ENCODE measurements at regions not wholly inside any gene's neighbourhood (a gene's known extent, or its start where the extent isn't known, plus 50 kb on each side); places are given as distances from the start of the nearest gene placed in this dataset.
A peak's percentile ranks its signal among the peaks of the same experiment; 100 is the strongest.

DNA sequence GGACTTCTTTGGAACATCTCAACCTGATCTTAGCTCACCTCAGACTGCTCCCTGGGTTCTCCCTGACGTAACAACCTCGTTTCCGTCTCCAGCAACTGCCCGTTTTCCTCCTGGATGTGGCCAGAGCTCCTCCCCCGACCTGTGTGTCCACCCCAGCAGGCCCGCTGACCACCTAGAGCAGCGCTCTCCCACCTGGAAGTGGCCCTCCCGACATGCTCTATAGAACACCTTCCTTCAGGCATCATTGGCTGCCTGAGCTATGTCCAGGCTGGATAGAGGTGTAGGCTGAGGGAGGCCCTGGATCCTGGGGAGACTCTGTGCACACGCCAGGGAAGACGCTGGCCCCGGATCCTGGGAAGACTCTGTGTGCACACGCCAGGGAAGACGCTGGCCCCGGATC is 81.3 kb downstream of the TEX29 start:
- H3K4me3 ChIP-seq: no peak overlapping the region
- H3K27ac ChIP-seq: no peak overlapping the region
- H3K9me3 ChIP-seq: no peaks in the 10 kb centered on the region
- H3K9ac ChIP-seq: no peak overlapping the region
- H3K4me2 ChIP-seq: peak overlapping the region; percentile 27; the same call in 1 of the 2 replicates
- TF ChIP-seq Cebpa-rat (IDR thresholded peaks at IDR 0.05): no peak
- H3K4me1 ChIP-seq: peaks cover 21% of the 10 kb centered on the region
- no peaks in the 10 kb centered on the region for H3K27me3 ChIP-seq
- no peaks in the 10 kb centered on the region for H4K20me1 ChIP-seq
- H3K36me3 ChIP-seq: no peaks in the 10 kb centered on the region

DNA sequence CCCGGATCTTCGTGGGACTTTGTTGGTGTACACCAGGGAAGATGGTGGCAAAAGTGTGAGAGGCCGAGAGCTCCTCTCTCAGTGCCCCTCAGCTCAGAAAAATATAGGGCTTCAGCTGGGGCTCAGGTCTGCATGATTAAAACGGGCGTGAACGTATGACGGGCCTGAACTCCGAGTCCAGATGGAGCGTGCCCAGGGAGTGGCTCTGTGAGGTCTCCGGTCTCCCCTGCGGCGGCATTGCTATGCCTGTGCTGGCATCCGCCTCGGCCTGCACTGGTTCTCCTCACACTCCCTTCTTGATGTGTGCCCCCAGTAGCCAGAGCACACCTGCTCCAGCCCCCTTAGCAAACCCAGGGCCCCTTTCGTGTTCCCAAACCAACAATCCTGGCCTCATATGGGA is 82.0 kb downstream of the TEX29 start:
- H3K27ac ChIP-seq: no peak overlapping the region

DNA sequence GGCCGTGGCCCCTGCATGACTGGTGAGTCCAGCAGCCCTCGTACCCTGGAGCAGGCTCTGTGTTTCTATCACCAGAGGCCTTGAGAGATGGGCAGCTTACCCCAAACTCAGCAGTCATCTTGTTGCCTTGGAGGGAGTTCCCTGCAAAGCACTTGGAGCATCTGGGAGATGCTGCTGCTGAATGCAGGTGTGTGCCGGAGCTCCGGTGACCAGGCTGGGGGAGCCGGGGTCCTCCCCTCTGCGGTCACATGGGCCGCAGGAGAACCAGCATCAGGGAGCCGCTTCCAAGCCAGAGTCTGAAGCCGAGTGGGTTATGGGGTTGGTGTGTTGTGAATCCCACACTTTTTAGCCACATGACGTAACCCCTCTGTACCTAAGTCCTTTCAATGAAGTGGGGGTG is 82.8 kb downstream of the TEX29 start:
- no peaks in the 10 kb centered on the region for H3K27me3 ChIP-seq

More for the DNA sequence above, 82.0 kb downstream of the TEX29 start:
- Histone ChIP-seq H3K4me1 (peaks cover 21% of the 10 kb centered on the region), H3K9ac (no peak overlapping the region), H3K9me3 (no peaks in the 10 kb centered on the region), H3K4me2 (no peak overlapping the region), H3K4me3 (no peak overlapping the region), H3K27me3 (no peaks in the 10 kb centered on the region), H4K20me1 (no peaks in the 10 kb centered on the region), H3K36me3 (no peaks in the 10 kb centered on the region)
- TF ChIP-seq Cebpa-rat (IDR thresholded peaks at IDR 0.05): no peak

DNA sequence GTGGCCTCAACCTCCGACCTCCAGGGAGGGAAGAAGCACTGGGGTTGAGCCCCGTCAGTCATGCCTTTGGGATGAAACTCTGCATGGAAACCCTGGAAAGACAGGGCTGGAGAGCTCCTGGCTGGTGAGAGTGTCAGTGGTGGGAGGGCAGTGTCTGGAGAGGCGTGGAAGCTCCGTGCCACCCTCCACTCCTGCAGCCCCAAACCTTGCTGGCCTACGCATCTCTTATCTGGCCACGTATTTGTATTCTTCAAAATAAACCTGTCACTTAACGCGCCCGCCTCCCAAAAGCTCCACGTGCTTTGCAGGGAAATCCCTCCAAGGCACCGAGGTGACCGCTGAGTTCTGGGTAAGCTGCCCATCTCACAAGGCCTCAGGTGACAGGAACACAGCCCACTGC is 84.3 kb downstream of the TEX29 start:
- Histone ChIP-seq H3K9ac (no peak overlapping the region), H3K27ac (no peak overlapping the region), H3K27me3 (no peaks in the 10 kb centered on the region), H3K4me2 (no peak overlapping the region), H3K36me3 (no peaks in the 10 kb centered on the region), H3K4me1 (peaks cover 21% of the 10 kb centered on the region), H3K9me3 (no peaks in the 10 kb centered on the region), H4K20me1 (no peaks in the 10 kb centered on the region), H3K4me3 (no peak overlapping the region)
- TF ChIP-seq Cebpa-rat (IDR thresholded peaks at IDR 0.05): no peak

More for the DNA sequence above, 82.8 kb downstream of the TEX29 start:
- H3K9me3 ChIP-seq: no peaks in the 10 kb centered on the region
- no peak overlapping the region for H3K4me2 ChIP-seq
- TF ChIP-seq Cebpa-rat (IDR thresholded peaks at IDR 0.05): no peak
- H3K4me3 ChIP-seq: no peak overlapping the region
- no peaks in the 10 kb centered on the region for H4K20me1 ChIP-seq
- peaks cover 21% of the 10 kb centered on the region for H3K4me1 ChIP-seq
- no peaks in the 10 kb centered on the region for H3K36me3 ChIP-seq
- H3K27ac ChIP-seq: no peak overlapping the region
- no peak overlapping the region for H3K9ac ChIP-seq

DNA sequence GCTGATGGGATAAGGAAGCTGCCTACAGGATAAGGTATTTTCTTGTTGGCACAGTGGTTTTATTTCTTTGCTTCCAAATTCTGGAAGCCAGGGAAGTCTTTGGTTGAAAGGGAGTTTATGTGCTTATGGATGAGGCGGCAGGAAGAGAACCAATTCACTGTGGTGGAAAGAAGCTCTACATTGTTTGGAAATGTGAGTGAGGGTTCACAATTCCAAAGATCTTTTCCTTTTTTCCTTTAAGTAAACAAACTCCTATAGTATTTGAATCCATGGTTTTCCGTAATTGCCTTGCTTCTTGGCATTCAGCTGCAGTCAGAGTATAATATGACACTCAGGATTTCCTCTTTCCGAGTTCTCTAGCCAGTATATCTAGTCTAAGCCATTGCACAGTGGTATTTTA is 86.2 kb downstream of the TEX29 start:
- no peak overlapping the region for H3K9ac ChIP-seq
- no peak overlapping the region for H3K4me3 ChIP-seq
- H3K4me2 ChIP-seq: no peak overlapping the region
- H3K27ac ChIP-seq: no peak overlapping the region
- H3K9me3 ChIP-seq: no peaks in the 10 kb centered on the region
- H4K20me1 ChIP-seq: no peaks in the 10 kb centered on the region
- H3K36me3 ChIP-seq: no peaks in the 10 kb centered on the region
- peaks cover 6% of the 10 kb centered on the region for H3K4me1 ChIP-seq
- TF ChIP-seq Cebpa-rat (IDR thresholded peaks at IDR 0.05): no peak
- no peaks in the 10 kb centered on the region for H3K27me3 ChIP-seq

DNA sequence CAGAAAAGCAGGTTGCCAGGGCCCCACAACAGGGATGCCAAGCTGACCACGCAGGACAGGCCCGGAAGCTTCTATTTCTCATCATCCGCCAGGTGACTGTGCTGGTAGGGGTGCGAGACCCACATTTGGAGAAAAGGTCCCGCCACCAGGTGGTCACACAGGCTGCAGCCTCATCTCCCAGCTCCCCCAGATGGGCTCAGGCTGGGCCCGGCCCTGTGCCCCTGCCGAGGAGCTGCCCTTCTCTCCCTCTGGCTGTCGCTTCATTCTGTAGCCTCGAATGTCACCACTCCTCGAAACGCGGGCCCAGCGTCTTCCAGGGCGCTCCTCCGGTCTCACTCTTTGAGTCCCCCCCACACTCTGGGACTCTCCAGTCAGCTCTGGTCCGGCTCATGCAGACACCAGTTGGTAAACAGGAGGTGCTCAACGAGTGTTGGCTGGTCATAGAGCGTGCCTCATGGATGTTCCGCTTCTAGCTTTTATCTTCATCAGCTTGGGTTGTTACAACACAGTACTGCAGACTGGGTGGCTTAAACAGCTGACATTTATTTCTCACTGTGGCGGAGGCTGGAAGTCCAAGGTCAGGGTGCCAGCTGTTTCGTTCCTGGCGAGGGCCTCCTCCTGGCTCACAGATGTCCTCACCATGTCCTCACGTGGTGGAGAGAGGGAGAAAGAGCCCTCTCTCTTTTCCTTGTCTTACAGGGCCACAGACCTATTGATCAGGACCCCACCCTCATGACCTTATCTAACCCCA is 87.1 kb downstream of the TEX29 start:
- no peak overlapping the region for H3K9ac ChIP-seq
- H3K27ac ChIP-seq: no peak overlapping the region
- no peak overlapping the region for H3K4me3 ChIP-seq
- no peaks in the 10 kb centered on the region for H4K20me1 ChIP-seq
- H3K36me3 ChIP-seq: no peaks in the 10 kb centered on the region
- H3K27me3 ChIP-seq: no peaks in the 10 kb centered on the region
- TF ChIP-seq Cebpa-rat (IDR thresholded peaks at IDR 0.05): no peak
- no peak overlapping the region for H3K4me2 ChIP-seq
- no peaks in the 10 kb centered on the region for H3K9me3 ChIP-seq
- 0 out of 2 replicates have a peak, but pooled peaks cover 4% of the 10 kb centered on the region for H3K4me1 ChIP-seq

DNA sequence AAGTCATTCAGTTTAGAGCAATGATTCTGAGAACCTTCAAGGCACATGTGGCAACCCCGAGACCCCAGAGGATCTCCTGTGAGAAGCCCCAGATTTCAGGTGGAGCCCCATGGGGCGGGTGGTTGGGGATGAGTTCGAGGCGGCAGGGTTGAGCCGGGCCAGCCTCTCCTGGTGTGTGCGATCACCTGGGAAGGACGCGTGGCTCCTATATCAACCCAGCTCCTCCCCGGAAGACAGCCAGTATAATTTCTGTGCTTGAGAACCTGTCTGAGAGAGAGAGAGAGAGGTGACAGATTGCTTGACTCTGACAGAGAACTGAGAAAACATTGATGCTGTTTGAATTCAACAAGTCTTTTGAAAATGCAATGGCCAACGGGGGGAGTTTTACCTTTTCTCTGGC is 89.0 kb downstream of the TEX29 start:
- H3K9me3 ChIP-seq: no peaks in the 10 kb centered on the region
- H3K27ac ChIP-seq: no peak overlapping the region
- no peaks in the 10 kb centered on the region for H3K27me3 ChIP-seq
- H3K4me3 ChIP-seq: no peak overlapping the region
- no peak overlapping the region for H3K4me2 ChIP-seq
- no peaks in the 10 kb centered on the region for H4K20me1 ChIP-seq
- no peak overlapping the region for H3K9ac ChIP-seq
- no peaks in the 10 kb centered on the region for H3K36me3 ChIP-seq
- TF ChIP-seq Cebpa-rat (IDR thresholded peaks at IDR 0.05): no peak
- H3K4me1 ChIP-seq: no peaks in the 10 kb centered on the region

DNA sequence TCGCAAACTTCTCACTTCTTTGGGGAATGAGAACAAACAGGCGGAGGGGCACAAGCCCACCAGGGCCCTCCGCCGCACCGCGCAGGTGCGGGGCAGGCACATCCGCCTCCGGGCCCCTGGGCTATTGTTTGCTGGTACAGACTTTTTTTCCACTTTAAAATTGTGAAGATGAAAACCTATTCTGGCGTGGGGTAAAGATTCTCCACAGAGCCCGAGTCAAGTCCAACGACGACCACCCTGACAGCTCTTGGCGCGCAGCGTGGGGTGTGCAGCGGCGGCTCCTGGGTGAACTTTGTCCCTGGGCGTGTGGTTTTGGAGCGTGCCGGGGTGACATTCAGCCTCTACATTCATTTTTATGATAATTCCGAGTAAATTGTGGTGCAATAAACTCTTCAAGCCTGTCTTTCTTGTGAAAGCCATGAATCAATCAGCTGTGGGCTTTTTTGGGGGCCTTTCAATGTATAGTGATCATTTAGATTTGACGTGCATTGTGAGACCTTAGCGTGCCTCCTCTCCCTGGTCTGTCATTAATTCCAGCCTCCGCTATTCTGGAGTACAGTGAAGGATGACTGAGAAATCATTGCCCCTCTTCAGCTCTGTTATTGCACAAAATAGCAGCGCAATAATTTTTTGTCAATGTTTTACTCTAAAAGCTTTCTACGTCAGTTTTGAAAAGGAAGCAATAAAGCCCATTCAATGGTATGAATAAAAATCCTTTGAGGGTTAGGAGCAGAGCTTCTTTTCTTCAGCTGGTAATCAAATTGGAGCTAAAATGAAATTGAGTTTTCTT is 90.0 kb downstream of the TEX29 start:
- Histone ChIP-seq H3K9me3 (no peaks in the 10 kb centered on the region), H3K36me3 (no peaks in the 10 kb centered on the region), H3K4me3 (no peak overlapping the region), H3K4me2 (no peak overlapping the region), H3K27me3 (no peaks in the 10 kb centered on the region), H3K27ac (no peak overlapping the region), H3K9ac (no peak overlapping the region), H4K20me1 (no peaks in the 10 kb centered on the region), H3K4me1 (no peaks in the 10 kb centered on the region)
- no peak for TF ChIP-seq Cebpa-rat (IDR thresholded peaks at IDR 0.05)

DNA sequence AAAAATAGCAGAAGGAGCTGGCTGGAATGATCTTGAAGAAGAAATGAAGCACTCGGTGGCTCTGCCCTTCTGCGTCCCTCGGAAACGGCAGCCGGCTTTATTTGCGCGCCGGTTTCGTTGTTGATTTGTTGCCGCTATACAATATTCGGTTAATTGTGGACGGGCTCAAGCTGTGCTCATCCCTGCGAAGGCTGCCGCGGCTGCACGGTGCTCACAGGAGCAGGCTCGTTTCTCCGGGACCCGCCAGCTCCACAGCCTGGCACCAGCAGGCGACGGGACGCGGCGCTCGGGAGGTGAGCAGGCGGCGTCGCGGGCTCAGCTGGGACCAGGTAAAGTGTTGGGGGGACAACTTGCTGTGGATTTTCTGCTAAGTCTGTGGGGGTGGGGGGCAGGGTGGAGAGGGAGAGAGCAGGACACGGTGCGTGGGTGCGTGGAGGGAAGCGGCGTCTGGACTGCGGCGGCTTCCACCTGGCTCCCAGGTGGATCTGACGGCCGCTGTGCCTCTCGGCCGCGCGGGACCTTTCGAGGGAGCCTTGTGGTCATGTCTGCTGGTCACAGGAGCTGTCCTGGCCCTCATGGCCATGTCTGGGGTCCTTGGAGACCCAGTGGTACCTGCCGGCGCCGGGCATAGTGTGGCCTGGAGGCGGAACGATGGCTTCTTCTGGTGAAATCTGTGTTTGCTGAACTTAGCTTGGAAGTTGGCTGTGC is 90.9 kb downstream of the TEX29 start:
- Histone ChIP-seq H3K9ac (no peak overlapping the region), H3K9me3 (no peaks in the 10 kb centered on the region), H3K4me1 (no peaks in the 10 kb centered on the region), H3K4me2 (no peak overlapping the region), H3K27me3 (no peaks in the 10 kb centered on the region), H3K36me3 (no peaks in the 10 kb centered on the region), H4K20me1 (no peaks in the 10 kb centered on the region), H3K27ac (no peak overlapping the region), H3K4me3 (no peak overlapping the region)
- no peak for TF ChIP-seq Cebpa-rat (IDR thresholded peaks at IDR 0.05)
